ENCODE measurements at regions not wholly inside any gene's neighbourhood (a gene's known extent, or its start where the extent isn't known, plus 50 kb on each side); places are given as distances from the start of the nearest gene placed in this dataset.

GRCh38 chr4:108255203-108255747, 86.5 kb upstream of the LEF1 start:
- TF ChIP-seq CTCF (conservative IDR thresholded peaks at IDR 0.05; ENCODE audit: low read length) (no peak), EZH2phosphoT487 (IDR thresholded peaks at IDR 0.05; ENCODE audit: borderline replicate concordance, low read depth, low read length) (no peak)

Measured in OCI-LY7 (cell line).